IPS-11a (cell line): ENCODE measurements at regions not wholly inside any gene's neighbourhood (a gene's known extent, or its start where the extent isn't known, plus 50 kb on each side); places are given as distances from the start of the nearest gene placed in this dataset.
"Not testable (repeated sequence)": the region's sequence is repeated elsewhere in the genome, so short reads cannot be mapped to it uniquely, and the experiment has no call there.

Experiments used
- H3K4me3 ChIP-seq: one replicate; pipeline ENCODE4 v1.5.1; 2013; ENCODE audit warnings: low read depth, low read length, control low read depth

- H3K4me3 ChIP-seq, result no peak overlapping the region
These were observed 1114.2 kb downstream of the PLA2G4A start for GRCh38 chr1:187942986-187943385.

GRCh38 chr1:187943606-187944403 lies 1115.1 kb downstream of the PLA2G4A start:
- no peak overlapping the region for H3K4me3 ChIP-seq

GRCh38 chr1:187946661-187947060 lies 1117.9 kb downstream of the PLA2G4A start:
- H3K4me3 ChIP-seq, result not testable (repeated sequence)

- no peak overlapping the region for H3K4me3 ChIP-seq
These were observed 1118.6 kb downstream of the PLA2G4A start for GRCh38 chr1:187947359-187947758.

DNA sequence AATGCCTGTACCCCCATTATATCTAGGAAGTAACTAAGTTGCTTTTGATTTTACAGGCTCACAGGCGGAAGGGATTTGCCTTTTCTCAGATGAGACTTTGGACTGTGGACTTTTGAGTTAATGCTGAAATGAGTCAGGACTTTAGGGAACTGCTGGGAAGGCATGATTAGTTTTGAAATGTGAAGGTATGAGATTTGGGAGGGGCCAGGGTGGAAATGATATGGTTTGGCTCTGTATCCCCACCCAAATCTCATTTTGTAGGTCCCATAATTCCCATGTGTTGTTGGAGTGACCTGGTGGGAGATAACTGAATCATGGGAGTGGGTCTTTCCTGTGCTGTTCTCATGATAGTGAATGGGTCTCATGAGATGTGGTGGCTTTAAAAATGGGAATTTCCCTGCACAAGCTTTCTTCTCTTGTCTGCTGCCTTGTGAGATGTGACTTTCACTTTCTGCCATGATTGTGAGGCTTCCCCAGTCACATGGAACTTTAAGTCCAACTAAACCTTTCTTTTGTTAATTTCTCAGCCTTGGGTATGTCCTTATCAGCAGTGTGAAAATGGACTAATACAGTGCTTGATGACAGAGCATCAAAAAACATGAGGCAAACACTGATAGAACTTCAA lies 1119.5 kb downstream of the PLA2G4A start:
- H3K4me3 ChIP-seq, result no peak overlapping the region

DNA sequence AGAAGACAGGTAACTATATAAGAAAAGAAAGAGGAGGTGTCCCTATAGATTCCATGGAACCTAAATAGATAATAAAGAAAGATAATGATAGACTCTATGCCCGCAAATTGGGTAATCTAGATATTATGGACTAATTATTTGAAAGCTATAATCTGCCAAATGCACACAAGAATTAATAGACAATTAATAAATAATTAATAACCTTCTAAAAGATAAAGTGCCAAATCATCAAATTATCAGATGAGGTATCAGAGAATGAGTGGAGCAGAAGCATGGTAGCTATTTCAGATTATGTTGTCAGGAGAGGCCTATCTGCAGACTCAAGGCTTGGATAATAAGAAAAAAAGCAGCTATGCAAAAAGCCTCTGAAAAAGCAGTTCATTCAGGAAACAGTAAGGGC lies 1120.8 kb downstream of the PLA2G4A start:
- H3K4me3 ChIP-seq, result no peak overlapping the region

GRCh38 chr1:187951817-187952216 lies 1123.1 kb downstream of the PLA2G4A start:
- H3K4me3 ChIP-seq, result no peak overlapping the region

DNA sequence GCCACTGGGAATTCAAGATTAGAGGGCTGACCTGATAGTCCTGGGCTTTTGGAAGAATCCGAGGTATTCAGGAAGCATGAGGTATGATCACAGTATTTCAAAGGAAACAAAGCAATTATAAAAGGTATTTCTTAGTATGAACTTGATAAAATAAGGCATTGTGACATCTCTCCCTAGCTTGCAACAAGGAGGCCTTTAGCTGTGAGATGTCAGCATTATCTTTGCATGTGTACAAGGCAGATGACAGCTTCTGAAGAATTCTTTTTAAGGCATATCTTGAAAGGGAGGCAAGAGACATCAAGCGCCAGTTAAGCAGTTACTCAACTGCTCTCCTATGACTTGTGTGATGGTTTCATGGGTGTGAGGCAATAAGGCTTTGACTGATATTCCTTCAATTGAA lies 1123.7 kb downstream of the PLA2G4A start:
- no peak overlapping the region for H3K4me3 ChIP-seq

GRCh38 chr1:187956975-187957374 lies 1128.2 kb downstream of the PLA2G4A start:
- H3K4me3 ChIP-seq, result no peak overlapping the region

DNA sequence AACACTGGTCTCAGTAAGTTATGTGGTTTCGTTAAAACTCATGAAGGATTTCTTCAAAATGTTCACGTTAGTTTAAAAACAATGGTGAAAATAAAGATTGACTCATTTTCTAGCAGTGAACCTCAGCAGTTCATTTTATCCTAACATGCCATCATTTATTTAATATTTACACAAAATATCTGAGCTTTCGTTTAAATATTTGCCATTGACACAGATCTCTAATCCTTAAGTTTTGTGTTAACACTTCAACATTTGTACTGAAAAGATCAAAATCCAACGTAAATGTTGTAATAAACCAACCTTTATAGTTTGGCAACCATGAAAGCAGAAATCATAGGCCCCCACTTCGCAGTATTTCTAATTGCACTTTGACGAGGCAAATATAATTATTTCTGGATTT lies 1129.5 kb downstream of the PLA2G4A start:
- H3K4me3 ChIP-seq, result no peak overlapping the region

DNA sequence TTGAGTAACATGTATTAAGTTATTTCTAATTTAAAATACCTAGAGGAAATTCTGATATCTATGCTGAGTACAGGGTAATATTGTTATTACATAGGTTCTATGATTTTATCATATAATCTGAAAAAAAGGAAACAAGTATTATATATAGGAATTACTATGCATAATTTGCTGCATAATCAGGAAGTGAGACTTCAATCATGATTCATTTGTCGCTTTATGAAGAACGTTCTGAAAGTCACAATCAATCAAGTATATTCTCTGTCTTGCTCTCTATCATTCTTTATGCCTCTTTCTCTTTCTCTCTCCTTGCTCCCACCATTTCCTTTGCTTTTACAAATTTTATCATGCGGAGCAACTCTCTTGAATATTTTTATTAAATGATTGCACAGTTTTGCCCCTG lies 1130.3 kb downstream of the PLA2G4A start:
- H3K4me3 ChIP-seq, result no peak overlapping the region

- H3K4me3 ChIP-seq, result no peak overlapping the region
These were observed 1131.4 kb downstream of the PLA2G4A start for GRCh38 chr1:187960125-187960638.

DNA sequence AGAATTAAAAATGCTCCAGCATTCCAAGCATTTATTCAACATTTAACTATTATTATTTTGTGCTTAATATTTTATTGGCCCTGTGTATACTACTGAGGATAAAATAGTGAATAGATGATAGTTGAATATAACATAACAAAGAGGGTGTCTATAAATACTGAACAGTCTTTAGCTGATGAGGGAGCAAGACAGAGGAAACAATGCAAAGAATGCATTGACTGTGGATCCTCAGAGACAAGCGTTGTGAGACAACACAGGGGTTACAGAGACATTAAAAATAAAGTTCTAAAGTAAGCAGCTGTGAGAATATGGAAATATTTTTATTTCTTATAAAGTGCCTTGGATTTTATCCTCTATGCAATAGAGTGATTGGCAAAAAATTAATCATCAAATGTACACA lies 1133.1 kb downstream of the PLA2G4A start:
- H3K4me3 ChIP-seq, result no peak overlapping the region

- no peak overlapping the region for H3K4me3 ChIP-seq
These were observed 1143.1 kb downstream of the PLA2G4A start for GRCh38 chr1:187971851-187972250.

- H3K4me3 ChIP-seq, result no peak overlapping the region
These were observed 1148.5 kb downstream of the PLA2G4A start for GRCh38 chr1:187977298-187977697.

DNA sequence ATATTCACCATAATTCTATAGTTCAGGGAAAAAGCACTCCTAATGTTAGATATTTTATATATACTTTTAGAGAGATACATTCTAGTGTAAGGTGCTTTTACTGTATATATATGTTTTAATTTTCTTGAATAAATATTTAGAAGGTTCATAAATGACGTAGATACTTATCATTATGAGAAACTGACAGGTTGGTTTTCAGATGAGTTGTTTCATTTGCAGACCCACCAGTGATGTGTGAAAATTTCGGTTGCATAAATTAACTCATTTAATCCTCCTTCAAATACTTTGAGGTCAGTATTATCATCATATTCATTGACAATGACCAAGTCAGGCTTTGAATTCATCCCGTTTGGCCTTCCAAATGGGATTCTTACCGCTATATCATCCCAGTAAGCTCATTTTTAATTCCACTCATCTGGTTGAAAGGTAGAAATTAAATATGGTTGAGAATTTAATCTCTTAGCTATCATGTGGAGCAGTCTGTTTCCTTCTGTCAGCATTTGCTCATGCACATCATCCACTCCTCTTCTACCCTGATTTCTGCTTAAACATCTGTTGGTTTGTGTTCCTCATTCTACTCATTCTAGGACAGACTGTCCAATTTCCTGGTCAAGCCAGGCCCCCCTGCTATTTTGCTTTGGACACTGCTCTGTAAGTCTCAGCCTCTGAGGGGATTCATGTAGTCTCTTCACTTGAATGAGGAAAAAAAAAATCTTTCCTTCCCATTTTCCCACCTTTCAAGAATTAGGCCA lies 1156.6 kb downstream of the PLA2G4A start:
- H3K4me3 ChIP-seq, result no peak overlapping the region

DNA sequence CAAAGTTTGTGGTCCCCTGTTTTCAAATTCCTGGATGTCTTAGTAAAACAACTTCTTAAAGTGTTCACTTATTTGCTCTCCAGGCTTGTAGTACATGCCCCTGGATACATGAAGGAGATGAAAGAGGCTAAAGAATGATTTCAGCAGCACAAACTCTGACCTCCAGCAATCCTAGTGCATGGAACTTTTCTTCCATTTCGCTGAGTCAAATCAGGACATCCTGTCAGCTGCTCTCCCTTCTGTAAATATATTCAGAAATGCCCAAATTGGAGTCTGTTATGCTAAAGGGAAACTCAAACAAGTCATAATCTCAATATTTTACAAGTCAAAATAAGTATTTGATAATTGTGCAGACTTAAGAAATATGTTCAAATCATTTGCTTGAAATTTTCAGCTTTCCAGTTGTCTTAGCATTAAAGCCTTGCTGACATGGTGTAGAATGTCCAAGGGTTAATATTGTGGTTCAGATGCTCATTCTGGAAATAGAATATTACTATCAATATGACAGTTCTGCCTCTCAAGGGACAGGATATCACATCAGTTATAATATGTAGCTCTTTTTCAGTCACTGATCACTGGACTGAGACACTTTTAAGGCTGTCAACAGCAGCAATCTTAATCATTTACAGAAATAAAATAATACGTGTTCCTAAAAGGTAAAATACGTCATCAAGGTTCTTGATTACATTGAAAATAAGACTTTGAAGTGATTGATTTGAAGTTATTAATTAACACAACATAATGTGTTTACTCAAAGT lies 1157.3 kb downstream of the PLA2G4A start:
- no peak overlapping the region for H3K4me3 ChIP-seq

DNA sequence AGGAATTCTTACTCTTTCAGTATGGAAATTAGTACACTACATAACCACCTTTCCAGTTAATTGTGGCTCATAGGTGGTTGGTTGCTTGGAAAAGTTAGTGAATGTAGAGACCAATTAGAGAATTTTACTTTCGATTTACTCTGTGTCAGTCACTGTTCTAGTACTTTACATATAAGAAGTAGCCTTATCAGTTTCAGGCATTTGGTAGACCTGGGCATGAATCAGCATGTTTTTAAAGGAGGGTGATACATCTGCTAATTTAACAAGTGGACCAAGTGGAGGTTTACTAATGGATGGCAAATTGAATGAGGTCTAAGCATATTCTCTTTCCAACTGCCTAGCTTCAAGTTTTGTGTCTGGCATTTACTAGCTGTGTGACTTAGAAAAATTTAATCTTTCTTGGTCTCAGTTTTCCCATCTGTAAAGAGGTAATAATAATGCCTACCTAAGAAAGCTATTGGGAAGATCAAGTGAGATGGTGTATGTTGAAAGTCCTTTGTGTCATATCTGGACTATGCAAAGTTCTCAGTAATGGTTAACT lies 1158.6 kb downstream of the PLA2G4A start:
- H3K4me3 ChIP-seq, result no peak overlapping the region

DNA sequence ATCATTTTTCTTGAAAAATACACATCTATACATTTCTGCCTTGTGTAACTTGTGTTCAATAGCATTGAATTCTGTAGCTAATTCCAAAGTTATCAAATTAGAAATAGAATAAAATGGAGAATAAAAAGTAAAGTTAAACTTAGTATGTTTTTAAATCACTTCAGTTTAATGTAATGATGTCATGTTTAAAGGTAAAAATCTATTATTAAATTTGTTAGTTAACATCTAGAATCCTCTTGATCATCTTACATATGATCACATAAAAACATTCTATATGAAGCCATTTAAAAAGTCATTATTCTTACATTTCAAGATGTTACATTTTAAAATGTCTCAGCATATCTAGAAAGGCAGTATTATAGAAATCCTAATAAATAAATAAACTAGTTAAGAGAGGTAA lies 1163.2 kb downstream of the PLA2G4A start:
- H3K4me3 ChIP-seq, result no peak overlapping the region

GRCh38 chr1:187996780-187997179 lies 1168.0 kb downstream of the PLA2G4A start:
- no peak overlapping the region for H3K4me3 ChIP-seq

DNA sequence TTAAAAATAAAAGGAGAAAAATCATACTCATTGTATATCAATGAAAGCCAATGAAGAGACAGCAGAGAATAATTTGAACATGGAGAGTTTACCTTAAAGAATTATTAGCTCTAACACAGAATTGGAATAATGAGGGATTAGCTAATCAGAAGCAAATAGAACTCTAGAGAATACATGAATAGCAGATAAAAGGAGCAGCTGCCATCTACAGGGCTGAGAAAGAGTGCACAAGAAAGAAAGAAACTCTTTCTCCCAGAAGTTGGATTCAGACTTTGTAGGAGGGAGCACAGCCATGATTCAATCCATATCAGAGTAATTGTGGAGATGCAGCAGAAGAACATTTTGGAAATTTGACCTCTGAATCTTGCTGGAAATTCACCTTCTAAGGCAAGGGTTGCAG lies 1171.2 kb downstream of the PLA2G4A start:
- no peak overlapping the region for H3K4me3 ChIP-seq
